Renal pelvis (tissue), 1 donor: ENCODE measurements at regions not wholly inside any gene's neighbourhood (a gene's known extent, or its start where the extent isn't known, plus 50 kb on each side); places are given as distances from the start of the nearest gene placed in this dataset.

Source experiments
- DNase-seq: peaks from one replicate; pipeline ENCODE4 v3.0.0-alpha.2; 2013

GRCh38 chr5:26231316-26231715, 807.1 kb downstream of the CDH9 start:
- no peak for DNase-seq

GRCh38 chr5:26229848-26230247, 808.5 kb downstream of the CDH9 start:
- no peak for DNase-seq

GRCh38 chr5:26227245-26227644, 811.1 kb downstream of the CDH9 start:
- no peak for DNase-seq

- no peak for DNase-seq
Observed at GRCh38 chr5:26205121-26205520, 833.3 kb downstream of the CDH9 start.

- no peak for DNase-seq
Observed at GRCh38 chr5:26193626-26194025, 844.8 kb downstream of the CDH9 start.

- DNase-seq: no peak
Observed at GRCh38 chr5:26192486-26192885, 845.9 kb downstream of the CDH9 start.

- DNase-seq: no peak
Observed at GRCh38 chr5:26181582-26181981, 856.8 kb downstream of the CDH9 start.

- no peak for DNase-seq
Observed at GRCh38 chr5:26148569-26149107, 889.7 kb downstream of the CDH9 start.

GRCh38 chr5:26143259-26143658, 895.1 kb downstream of the CDH9 start:
- no peak for DNase-seq

- DNase-seq: peak; percentile 14
Observed at GRCh38 chr5:26121338-26121737, 917.0 kb downstream of the CDH9 start.

GRCh38 chr5:26104175-26104574, 934.2 kb downstream of the CDH9 start:
- DNase-seq: no peak

- no peak for DNase-seq
Observed at GRCh38 chr5:26060212-26060611, 978.2 kb downstream of the CDH9 start.

GRCh38 chr5:26054594-26054993, 983.8 kb downstream of the CDH9 start:
- no peak for DNase-seq

- no peak for DNase-seq
Observed at GRCh38 chr5:26034813-26035212, 1003.6 kb downstream of the CDH9 start.

- DNase-seq: no peak
Observed at GRCh38 chr5:26031481-26031880, 1006.9 kb downstream of the CDH9 start.

- DNase-seq: no peak
Observed at GRCh38 chr5:26026044-26026443, 1012.3 kb downstream of the CDH9 start.

GRCh38 chr5:26024774-26025173, 1013.6 kb downstream of the CDH9 start:
- DNase-seq: no peak

- no peak for DNase-seq
Observed at GRCh38 chr5:26023361-26023760, 1015.0 kb downstream of the CDH9 start.

GRCh38 chr5:26014206-26014605, 1024.2 kb downstream of the CDH9 start:
- DNase-seq: no peak

GRCh38 chr5:26012078-26012477, 1026.3 kb downstream of the CDH9 start:
- DNase-seq: no peak

GRCh38 chr5:26009742-26010141, 1028.6 kb downstream of the CDH9 start:
- DNase-seq: peak; percentile 10

- no peak for DNase-seq
Observed at GRCh38 chr5:26003966-26004365, 1034.4 kb downstream of the CDH9 start.

GRCh38 chr5:25995209-25995608, 1043.2 kb downstream of the CDH9 start:
- no peak for DNase-seq

GRCh38 chr5:25993701-25994100, 1044.7 kb downstream of the CDH9 start:
- no peak for DNase-seq

GRCh38 chr5:25991639-25992038, 1046.7 kb downstream of the CDH9 start:
- no peak for DNase-seq
